HG03196 (cell line): ENCODE measurements at regions not wholly inside any gene's neighbourhood (a gene's known extent, or its start where the extent isn't known, plus 50 kb on each side); places are given as distances from the start of the nearest gene placed in this dataset.
"Not testable (repeated sequence)": the region's sequence is repeated elsewhere in the genome, so short reads cannot be mapped to it uniquely, and the experiment has no call there.

ENCODE experiments used
- ATAC-seq: cut with Tn5 transposase; IDR thresholded peaks from one replicate; pipeline ENCODE4 v1.9.1; 2021; ENCODE audit not compliant: unreplicated experiment

DNA sequence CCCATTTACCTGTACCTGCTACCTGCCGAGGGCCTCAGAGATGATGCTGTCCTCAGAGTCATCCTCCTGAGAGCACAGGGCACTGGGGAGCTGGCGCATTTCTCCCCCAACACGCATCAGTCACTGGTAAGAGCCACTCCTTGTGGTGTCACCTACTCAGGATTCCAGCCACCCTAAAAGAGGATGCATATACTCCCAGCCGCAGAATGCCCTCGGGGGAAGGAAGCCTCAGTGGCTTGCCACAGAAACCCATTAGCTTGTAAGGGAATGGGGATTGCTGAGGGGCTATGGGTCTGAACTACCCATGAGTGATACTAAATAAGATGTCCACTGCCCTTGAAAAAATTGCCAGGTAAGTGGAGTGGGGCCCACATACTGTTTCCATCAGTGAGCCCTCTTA is 279.2 kb downstream of the WDR11 start:
- no peak for ATAC-seq

DNA sequence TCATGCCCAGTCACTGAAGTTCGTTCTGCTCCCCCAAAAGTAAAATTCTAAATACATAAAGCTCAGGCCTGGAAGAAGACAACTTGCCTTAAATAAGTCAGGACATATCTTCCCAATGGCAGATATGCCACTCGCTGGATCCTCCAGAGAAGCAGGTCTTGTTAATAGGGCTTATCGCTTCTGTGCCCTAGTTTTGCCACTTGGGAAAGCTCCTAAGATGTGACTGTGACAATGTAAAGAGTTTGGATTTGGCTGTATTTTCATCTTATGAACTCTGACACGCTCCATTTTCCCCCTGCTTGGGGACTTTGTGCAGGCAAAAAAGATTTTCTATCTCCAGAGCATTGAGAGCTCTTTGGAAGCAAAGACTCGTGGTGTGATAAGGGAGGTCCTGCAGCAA is 279.9 kb downstream of the WDR11 start:
- ATAC-seq = no peak

DNA sequence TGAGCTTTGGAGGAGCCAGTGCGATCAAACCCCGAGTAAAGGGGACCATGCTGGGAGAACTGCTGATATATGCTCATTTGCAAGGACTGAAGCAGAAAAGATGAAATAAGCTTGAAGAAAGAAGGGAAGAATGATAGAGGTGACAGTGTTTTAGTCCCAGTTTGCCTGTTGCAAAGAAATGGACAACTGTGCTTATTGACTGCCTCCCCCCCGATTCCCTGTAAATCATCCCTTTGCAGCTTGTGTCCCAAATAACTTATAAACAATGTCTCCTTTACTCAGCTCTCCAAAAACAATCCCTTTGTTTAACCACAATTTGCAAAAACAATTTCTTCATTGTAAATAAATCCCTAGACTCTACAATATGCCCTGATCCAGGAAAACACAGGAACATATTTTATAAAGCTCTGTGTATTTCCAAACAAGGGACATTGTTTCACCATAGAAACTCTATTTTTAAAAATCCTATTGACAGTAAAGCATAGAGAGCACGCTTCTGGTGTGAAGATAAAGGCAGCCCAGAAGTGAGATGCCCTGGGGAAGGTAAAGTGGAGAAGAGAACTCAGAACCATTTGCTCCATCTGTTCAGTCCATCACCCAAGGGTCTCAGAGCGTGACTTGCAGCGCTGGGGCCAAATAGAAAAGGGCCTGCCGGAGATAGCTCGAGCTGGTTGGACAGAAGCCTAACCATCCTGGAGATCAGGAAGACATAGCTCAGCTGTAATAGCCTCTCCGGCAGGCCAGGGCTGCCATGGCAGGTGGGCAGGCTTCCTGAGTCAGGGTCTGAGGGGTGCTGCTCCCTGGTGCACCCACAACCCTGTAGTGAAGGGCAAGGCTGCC is 280.5 kb downstream of the WDR11 start:
- no peak for ATAC-seq

DNA sequence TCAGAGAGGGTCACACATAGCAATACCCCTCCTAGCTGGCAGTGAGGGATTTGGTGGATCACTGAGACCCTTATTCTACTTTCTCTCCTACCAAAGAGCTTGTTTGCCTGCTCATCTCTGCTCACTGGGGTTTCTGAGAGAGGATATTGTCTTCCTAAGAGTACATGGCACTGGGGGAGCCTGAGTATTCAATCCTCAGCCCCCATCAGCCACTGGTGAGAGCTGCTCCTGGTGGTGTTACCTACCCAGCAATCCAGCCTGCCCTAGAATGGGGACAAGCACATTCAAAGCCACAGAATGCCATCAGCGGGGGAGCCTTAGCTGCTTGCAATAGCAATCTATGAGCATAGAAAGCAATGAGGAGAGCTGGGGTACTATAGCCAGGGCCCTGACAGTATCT is 281.1 kb downstream of the WDR11 start:
- no peak for ATAC-seq

DNA sequence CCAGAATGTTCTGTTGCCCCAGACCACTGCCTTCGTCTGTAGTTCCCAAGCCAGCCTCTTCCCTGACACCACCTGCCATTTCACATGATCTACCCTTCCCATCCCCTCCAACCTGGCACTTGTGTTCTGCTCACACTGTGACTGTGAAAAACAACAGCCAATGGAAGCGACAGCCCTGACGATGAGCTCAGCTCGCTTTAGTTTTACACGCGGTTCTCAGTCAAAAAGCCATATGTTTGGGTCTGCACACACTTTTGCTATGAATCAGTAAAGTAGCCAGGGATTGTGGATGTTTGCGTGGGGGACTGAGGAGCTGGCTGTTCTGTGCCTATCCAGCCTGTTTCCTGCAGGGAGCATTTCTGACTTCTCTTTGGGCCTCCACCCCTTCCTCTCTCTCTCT is 282.7 kb downstream of the WDR11 start:
- ATAC-seq = no peak

DNA sequence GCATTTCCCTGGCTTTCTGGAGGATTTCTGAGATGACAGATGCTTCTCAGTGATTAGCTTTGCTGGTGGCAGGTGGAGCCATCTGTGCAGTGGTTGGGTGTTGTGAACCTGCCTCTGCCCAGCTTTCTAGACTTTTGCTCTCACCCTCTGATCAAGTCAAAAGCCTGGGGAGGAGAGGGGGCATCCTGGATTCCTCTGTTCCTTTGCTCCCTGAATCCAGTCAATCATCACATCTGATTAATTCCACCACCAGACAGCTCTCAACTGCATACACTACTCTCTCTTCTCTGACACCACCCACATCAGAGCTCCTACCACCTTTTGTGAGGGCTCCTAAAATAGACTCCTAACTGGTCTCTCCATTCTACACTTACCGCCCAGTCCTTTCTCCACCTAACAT is 283.5 kb downstream of the WDR11 start:
- no peak for ATAC-seq

DNA sequence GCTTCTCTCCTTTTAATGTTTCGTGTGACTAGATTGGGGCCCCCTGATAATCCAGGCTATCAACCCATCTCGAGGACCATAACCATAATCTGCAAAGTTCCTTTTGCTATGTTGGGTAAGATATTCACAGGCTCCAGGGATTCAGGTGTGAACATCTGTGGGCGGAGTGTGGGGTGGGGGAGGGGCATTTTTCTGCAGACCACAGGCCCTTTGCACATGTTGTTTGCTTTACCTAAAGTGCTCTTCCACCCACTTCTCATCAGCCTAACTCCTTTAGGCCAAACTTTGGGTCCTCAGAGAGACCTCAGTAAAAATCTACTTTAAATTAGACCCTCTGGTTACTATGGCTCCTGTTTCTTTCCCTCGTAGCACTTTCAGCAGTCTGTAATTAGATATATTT is 284.4 kb downstream of the WDR11 start:
- no peak for ATAC-seq

DNA sequence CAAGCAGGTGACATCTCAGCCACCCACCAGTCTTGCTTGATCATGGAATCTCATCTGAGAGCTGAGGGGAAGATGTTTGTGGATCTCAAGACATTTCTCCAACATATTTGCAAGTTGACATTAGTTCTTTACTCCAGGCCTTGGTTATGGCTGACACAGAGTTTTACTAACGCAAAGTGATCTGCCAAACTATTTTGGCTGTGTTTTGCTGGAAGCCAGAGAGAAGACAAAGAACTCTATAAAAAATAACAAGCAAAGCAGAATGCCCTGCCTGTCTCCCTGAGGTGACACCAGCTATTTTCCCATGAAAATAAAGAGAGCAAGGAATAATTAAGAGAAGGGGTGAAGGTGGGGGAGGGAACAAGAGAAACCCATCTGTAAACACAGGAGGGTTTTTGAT is 286.4 kb downstream of the WDR11 start:
- ATAC-seq = no peak

DNA sequence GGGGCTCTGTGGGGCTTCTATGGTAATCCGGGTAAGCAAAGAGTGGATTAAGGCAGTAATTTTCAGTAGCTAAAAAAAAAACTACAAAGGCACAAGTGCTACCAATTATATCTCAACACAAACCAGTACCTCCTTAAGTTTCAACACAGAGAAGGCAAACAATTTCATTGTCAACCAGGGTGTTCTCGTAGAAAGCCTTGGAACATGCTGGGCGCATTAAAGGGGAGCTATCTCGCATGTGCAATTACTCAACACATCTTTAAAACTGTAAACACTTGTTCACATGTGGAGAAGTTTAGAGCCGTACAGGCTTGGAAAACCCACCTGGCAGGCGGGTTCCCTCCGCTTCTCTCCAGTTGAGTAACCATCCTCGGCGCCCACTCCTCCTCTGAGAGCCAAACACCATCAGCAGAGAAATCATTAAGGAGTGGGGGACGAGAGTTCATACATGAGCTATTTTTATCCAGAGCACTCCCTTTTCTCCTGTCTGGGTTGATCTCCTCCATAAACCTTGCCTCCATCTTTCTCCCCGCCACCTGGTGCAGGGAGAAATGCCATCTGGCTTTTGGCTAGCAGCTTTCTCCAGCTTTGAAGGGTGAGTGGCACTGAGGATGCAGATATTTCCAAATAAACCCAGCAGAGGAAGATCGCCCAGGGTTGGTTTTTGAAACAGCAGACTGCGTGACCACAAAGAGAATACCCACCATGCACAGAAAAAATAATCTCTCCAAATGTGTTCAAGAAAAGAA is 287.1 kb downstream of the WDR11 start:
- ATAC-seq = no peak

DNA sequence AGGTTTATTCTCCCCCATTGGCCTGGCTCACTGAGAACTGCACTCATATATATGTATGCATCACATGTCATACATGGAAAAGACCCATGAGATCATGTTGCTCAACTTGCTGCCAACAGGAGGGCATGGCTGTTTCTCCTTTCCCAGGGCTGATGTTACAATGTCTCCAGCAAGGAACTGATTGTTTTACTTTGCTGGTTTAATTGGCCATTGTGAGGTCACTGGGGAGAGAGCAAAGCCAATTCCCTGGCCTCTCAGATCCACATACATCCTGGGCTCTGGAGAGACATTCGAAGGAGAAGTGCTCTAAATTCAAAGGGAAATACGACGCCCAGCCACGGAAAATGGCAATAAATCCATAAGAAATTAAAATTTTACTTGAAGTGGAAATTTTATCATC is 287.8 kb downstream of the WDR11 start:
- ATAC-seq = no peak

DNA sequence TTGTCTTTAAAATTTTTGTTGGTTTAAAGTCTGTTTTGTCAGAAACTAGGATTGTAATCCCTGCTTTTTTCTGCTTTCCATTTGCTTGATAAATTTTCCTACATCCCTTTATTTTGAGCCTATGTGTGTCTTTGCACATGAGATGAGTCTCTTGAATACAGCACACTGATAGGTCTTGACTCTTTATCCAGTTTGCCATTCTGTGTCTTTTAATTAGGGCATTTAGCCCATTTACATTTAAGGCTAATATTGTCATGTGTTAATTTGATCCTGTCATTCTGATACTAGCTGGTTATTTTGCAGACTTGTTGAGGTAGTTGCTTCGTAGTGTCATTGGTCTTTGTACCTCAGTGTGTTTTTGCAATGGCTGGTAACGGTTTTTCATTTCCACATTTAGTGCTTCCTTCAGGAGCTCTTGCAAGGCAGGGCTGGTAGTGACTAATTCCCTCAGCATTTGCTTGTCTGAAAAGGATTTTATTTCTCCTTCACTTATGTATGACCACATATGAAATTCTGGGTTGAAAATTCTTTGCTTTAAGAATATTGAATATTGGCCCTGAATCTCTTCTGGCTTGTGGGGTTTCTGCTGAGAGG is 294.7 kb downstream of the WDR11 start:
- not testable (repeated sequence) for ATAC-seq

DNA sequence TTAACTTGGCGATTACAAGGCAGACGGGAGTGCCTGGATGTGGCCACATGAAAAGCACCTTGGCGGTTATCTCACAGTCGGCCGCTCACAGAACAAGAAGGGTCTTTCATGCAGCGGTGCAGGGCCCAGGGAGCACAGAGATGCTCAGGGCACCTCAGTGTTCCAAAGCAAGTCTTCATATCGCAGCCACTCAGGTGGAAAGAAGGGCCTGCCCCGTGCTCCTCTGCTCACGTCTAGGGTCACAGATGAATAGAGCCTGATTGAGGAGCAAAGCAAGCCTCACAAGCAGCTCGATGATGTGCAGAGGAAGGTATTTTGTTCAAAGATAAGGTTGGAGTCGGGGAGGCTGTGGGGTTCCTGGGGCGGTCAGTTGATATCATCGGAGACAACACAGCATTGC is 297.8 kb downstream of the WDR11 start:
- no peak for ATAC-seq

DNA sequence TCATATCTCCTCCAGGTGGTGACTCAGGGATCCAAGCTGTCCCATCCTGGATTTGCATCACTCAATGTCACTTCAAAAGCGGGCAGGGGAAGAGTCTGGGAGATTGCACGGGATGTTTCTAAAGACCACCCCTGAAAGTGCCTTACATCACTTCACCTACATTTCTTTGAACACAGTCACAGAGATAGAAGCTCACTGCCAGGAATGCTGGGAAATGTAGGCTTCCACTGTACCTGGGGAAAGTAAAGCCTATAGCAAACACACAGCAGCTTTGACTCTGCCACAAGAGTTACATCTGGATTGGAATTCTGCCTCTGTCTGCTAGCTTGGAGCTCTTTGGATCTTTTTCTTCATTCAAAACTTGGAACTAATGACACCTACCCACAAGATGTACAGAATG is 300.9 kb downstream of the WDR11 start:
- ATAC-seq = no peak

DNA sequence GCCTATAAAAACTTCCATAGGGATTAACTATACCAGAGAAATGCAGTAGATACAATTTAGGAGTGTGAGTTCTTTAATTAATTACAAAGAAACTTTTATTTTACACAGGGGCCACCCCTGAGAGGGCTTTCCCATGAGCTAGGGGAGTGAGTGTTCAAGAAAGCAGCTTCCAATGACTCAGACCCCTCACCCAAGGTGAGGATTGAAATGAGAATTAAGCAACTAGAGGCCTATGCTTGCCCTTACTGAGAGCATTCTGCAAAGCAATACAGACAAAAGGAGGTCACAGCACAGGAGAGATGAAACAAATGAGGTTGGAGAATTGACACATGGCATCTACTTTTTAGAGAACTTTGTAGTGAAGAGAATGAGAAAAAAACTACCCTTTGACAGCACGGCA is 301.8 kb downstream of the WDR11 start:
- ATAC-seq = no peak

DNA sequence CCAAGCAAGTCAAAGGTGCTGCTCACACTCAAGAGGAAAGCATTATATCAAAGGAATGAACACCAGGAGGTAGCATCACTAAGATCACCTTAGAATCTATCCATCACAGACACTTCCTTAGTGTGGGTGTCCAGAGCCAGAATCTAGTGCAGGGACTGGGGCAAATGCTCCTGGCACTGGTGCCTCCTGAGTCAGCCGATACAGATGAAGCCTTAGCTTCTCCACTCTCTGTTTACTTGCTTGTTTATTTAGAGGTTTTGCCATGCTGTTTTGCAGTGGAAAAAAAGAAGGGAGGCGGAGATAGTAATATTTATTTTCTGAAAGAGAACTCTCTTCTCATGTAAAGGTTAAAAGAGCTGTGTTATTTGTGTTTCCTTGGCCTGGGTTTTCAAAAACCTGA is 303.1 kb downstream of the WDR11 start:
- no peak for ATAC-seq

DNA sequence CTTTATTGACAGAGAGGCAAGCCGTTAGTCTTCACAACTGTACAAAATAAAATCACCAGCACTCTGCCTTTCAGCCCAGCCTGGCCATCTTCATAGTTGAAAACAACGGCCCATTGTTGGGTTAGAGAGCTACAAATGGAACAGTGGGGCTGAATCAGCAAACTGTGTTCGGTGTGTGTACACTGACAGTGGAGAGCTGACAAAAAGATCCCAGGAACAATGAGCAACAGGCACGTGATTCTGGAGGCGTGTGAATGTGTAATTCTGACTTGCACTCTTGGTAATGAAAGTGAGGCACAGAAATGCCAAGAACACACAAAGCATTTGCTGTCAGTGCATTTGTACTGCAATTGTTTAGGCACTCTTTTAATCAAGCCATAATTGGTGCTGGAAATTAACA is 303.7 kb downstream of the WDR11 start:
- ATAC-seq = no peak

DNA sequence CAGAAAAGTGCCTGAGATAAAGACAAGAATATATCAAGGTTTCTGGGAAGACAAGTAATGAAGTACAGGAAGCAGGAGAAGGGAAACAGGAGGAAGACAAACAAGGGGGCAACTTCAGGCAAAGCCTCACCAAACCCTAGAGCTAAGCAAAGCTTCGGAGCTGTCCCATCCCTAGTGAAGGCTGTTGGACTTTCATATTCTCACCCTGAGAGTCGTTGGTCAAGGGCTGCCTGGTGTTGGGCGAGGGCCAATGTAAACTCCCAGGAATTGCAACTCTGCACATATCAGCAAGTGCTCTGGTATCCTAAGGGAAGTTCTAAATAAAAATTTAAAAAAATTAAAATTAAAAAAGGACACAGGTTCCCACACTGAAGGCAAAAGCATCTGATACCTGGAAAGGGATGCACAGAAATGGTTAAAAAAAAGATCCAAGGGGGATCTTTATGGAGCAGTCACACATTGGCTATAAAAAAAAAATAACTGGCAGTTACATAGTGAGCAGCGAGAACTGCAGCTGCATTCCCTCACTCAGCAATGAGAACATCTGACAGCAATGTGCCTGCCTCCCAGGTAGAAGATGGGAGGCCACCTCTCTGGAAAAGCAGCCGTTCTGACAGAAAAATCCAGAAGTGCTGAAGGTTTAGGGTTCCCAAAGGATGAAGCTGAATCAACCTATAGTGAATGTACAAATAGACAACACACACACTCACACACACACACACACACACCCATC is 304.7 kb downstream of the WDR11 start:
- ATAC-seq = no peak

DNA sequence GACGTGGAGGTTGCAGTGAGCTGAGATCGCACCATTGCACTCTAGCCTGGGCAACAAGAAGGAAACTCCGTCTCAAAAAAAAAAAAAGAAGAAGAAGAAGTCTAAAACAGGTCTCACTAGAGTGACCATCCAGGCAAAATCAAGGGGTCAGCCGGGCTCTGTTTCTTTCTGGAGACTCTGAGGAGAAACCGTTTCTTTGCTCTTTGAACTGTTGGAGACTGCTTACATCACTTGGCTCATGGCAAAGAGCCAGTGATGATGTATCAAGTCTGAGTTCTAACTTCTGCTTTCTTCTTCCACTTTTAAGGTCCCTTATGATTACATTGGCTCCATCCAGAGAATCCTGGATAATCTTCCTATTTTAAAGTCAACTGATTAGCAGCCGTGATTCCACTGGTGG is 306.8 kb downstream of the WDR11 start:
- no peak for ATAC-seq

DNA sequence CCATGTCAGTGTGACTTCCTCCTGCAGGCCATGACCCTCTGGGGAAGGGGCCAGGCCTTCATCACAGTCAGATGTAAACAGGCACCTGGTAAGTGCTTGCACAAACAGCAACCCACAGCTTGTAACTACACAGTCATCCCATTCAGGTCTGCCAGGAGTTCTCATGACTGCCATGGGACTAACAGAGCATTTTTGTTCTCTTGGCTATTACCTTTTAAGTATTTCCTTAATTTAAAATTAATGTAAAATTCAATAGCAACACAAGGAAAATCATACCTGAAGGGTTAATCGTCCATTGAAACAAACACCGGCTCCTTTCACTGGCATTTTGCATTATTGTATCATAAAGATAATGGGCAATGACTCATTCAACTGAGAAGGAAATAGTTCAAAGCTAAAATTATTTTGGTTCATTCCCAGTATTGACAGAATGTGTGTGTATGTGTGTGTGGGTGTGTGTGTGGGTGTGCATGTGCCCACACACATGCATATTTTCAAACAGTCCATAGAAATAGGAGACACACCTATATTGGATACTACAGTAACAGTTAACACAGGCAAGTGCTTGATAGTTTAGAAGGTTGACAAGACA is 307.9 kb downstream of the WDR11 start:
- ATAC-seq = no peak

DNA sequence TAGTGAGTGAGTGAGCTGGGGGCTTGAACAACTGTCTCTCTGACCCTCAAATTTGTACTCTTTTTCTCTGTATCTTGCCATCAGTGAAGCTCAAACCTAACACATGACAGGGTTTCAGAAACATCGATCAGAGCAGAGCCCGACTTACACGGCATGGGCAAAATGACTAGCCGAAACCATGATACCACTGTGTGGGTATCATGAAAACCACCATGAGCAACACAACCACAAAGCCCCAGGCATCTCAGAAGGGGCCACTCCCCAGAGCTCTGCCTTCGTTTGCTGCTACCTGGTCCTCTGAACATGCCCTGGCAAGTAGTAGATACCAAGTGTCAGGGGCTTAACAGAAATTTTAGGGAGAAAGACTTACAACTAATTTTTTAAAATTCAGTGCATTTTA is 308.5 kb downstream of the WDR11 start:
- ATAC-seq = no peak

DNA sequence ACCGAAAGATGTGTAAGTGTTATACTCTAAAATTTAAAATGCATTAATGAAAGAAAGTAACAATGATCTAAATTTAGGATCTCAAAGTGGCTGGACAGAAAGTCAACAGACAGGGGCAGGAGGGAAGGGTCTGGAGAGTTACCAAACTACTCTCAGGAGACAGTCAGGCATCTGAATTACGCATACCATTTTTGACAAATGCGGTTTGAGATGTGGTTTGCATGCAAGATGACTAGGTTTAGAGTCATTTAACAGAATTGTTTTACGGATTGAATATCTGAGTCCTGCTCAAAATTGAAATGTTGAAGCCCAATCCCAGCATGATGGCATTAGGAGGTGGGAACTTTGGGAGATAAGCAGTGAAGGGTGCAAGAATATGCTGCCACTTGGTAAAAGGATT is 314.1 kb downstream of the WDR11 start:
- ATAC-seq = no peak
